ENCODE measurements at regions not wholly inside any gene's neighbourhood (a gene's known extent, or its start where the extent isn't known, plus 50 kb on each side); places are given as distances from the start of the nearest gene placed in this dataset.

GRCh38 chr13:97100821-97101220, 106.5 kb upstream of the OXGR1 start:
- H3K9me3 Mint-ChIP-seq, result peaks cover 0 to 15% (median 9%) of the 10 kb centered on the region in 7 donors

GRCh38 chr13:97101912-97102708, 107.8 kb upstream of the OXGR1 start:
- Mint-ChIP-seq H3K27me3 (peaks cover 4 to 39% (median 37%) of the 10 kb centered on the region in 3 donors), H3K36me3 (no peaks in the 10 kb centered on the region), H3K9me3 (peaks cover 0 to 15% (median 9%) of the 10 kb centered on the region in 7 donors), H3K4me1 (no peaks in the 10 kb centered on the region), H3K4me3 (no peak overlapping the region), H3K27ac (no peak overlapping the region)
- DNase-seq (no peak), ATAC-seq (ENCODE audit: low read depth in 2 of 2) (no peak)

More at GRCh38 chr13:97100821-97101220, 106.5 kb upstream of the OXGR1 start:
- H3K27ac Mint-ChIP-seq, result no peak overlapping the region
- no peaks in the 10 kb centered on the region for H3K36me3 Mint-ChIP-seq
- ATAC-seq (ENCODE audit: low read depth in 2 of 2) (no peak), DNase-seq (no peak)
- H3K4me1 Mint-ChIP-seq, result no peaks in the 10 kb centered on the region
- peaks cover 4 to 39% (median 37%) of the 10 kb centered on the region in 3 donors for H3K27me3 Mint-ChIP-seq
- no peak overlapping the region for H3K4me3 Mint-ChIP-seq

- H3K36me3 Mint-ChIP-seq, result no peaks in the 10 kb centered on the region
- no peak overlapping the region for H3K27ac Mint-ChIP-seq
- DNase-seq, result no peak
- peaks cover 11 to 42% (median 39%) of the 10 kb centered on the region in 3 donors for H3K27me3 Mint-ChIP-seq
- ATAC-seq (ENCODE audit: low read depth in 2 of 2), result no peak
- peaks cover 0 to 3% (median 0%) of the 10 kb centered on the region in 7 donors for H3K9me3 Mint-ChIP-seq
- no peak overlapping the region for H3K4me3 Mint-ChIP-seq
- peaks cover 0 to 6% (median 3%) of the 10 kb centered on the region in 3 donors for H3K4me1 Mint-ChIP-seq
These were observed 112.0 kb upstream of the OXGR1 start for GRCh38 chr13:97106323-97106722.

GRCh38 chr13:97107815-97108529, 113.7 kb upstream of the OXGR1 start:
- no peak for ATAC-seq (ENCODE audit: low read depth in 2 of 2)
- Mint-ChIP-seq H3K4me1 (peaks cover 0 to 6% (median 3%) of the 10 kb centered on the region in 3 donors), H3K4me3 (no peak overlapping the region), H3K36me3 (no peaks in the 10 kb centered on the region), H3K9me3 (peaks cover 0 to 3% (median 0%) of the 10 kb centered on the region in 7 donors), H3K27ac (no peak overlapping the region), H3K27me3 (peaks cover 24 to 30% (median 26%) of the 10 kb centered on the region in 3 donors)
- no peak for DNase-seq

GRCh38 chr13:97108530-97108900, 113.6 kb upstream of the MBNL2 start:
- H3K27me3 Mint-ChIP-seq, result peaks cover 22 to 28% (median 28%) of the 10 kb centered on the region in 3 donors
- DNase-seq (no peak), ATAC-seq (ENCODE audit: low read depth in 2 of 2) (no peak)
- no peak overlapping the region for H3K4me3 Mint-ChIP-seq
- H3K9me3 Mint-ChIP-seq, result peaks cover 0 to 3% (median 0%) of the 10 kb centered on the region in 7 donors
- H3K36me3 Mint-ChIP-seq, result no peaks in the 10 kb centered on the region
- peaks cover 0 to 6% (median 3%) of the 10 kb centered on the region in 3 donors for H3K4me1 Mint-ChIP-seq
- H3K27ac Mint-ChIP-seq, result no peak overlapping the region

GRCh38 chr13:97109256-97109655, 112.9 kb upstream of the MBNL2 start:
- ATAC-seq (ENCODE audit: low read depth in 2 of 2), result no peak
- H3K27ac Mint-ChIP-seq, result no peak overlapping the region
- H3K4me3 Mint-ChIP-seq, result no peak overlapping the region
- no peak for DNase-seq
- H3K36me3 Mint-ChIP-seq, result no peaks in the 10 kb centered on the region
- H3K9me3 Mint-ChIP-seq, result no peaks in the 10 kb centered on the region
- H3K4me1 Mint-ChIP-seq, result peaks cover 0 to 6% (median 3%) of the 10 kb centered on the region in 3 donors
- peaks cover 22 to 32% (median 28%) of the 10 kb centered on the region in 3 donors for H3K27me3 Mint-ChIP-seq

GRCh38 chr13:97109841-97110492, 112.2 kb upstream of the MBNL2 start:
- H3K4me3 Mint-ChIP-seq, result peak overlapping the region in 1 of 8 donors; percentile 64

GRCh38 chr13:97110936-97111335, 111.2 kb upstream of the MBNL2 start:
- DNase-seq (no peak), ATAC-seq (ENCODE audit: low read depth in 2 of 2) (no peak)
- H3K4me1 Mint-ChIP-seq, result peaks cover 0 to 6% (median 3%) of the 10 kb centered on the region in 3 donors
- no peak overlapping the region for H3K4me3 Mint-ChIP-seq
- no peak overlapping the region for H3K27ac Mint-ChIP-seq
- H3K9me3 Mint-ChIP-seq, result no peaks in the 10 kb centered on the region
- peaks cover 28 to 34% (median 28%) of the 10 kb centered on the region in 3 donors for H3K27me3 Mint-ChIP-seq
- H3K36me3 Mint-ChIP-seq, result no peaks in the 10 kb centered on the region

More at GRCh38 chr13:97109841-97110492, 112.2 kb upstream of the MBNL2 start:
- Mint-ChIP-seq H3K27me3 (peaks cover 22 to 30% (median 24%) of the 10 kb centered on the region in 3 donors), H3K4me1 (peaks cover 0 to 6% (median 3%) of the 10 kb centered on the region in 3 donors), H3K36me3 (no peaks in the 10 kb centered on the region), H3K27ac (peak overlapping the region in 1 of 6 donors; percentile 61), H3K9me3 (no peaks in the 10 kb centered on the region)
- DNase-seq (peak; percentile 58), ATAC-seq (ENCODE audit: low read depth in 2 of 2) (peak; percentile 88 to 93)

GRCh38 chr13:97111756-97112155, 110.4 kb upstream of the MBNL2 start:
- Mint-ChIP-seq H3K27me3 (peaks cover 30 to 36% (median 33%) of the 10 kb centered on the region in 3 donors), H3K36me3 (no peaks in the 10 kb centered on the region), H3K27ac (no peak overlapping the region), H3K4me3 (no peak overlapping the region), H3K4me1 (peaks cover 0 to 6% (median 3%) of the 10 kb centered on the region in 3 donors), H3K9me3 (no peaks in the 10 kb centered on the region)
- DNase-seq (no peak), ATAC-seq (ENCODE audit: low read depth in 2 of 2) (no peak)

GRCh38 chr13:97112446-97113152, 109.5 kb upstream of the MBNL2 start:
- Mint-ChIP-seq H3K4me1 (peaks cover 0 to 6% (median 3%) of the 10 kb centered on the region in 3 donors), H3K27ac (no peak overlapping the region), H3K27me3 (peaks cover 30 to 38% (median 34%) of the 10 kb centered on the region in 3 donors), H3K4me3 (no peak overlapping the region), H3K9me3 (no peaks in the 10 kb centered on the region), H3K36me3 (no peaks in the 10 kb centered on the region)
- DNase-seq (no peak), ATAC-seq (ENCODE audit: low read depth in 2 of 2) (no peak)

GRCh38 chr13:97113231-97114001, 108.7 kb upstream of the MBNL2 start:
- Mint-ChIP-seq H3K27me3 (peaks cover 34 to 46% (median 37%) of the 10 kb centered on the region in 3 donors), H3K9me3 (no peaks in the 10 kb centered on the region), H3K4me3 (no peak overlapping the region), H3K27ac (peak overlapping the region in 1 of 6 donors; percentile 71), H3K36me3 (no peaks in the 10 kb centered on the region), H3K4me1 (peaks cover 0 to 6% (median 3%) of the 10 kb centered on the region in 3 donors)
- no peak for ATAC-seq (ENCODE audit: low read depth in 2 of 2)
- no peak for DNase-seq

- Mint-ChIP-seq H3K9me3 (no peaks in the 10 kb centered on the region), H3K4me1 (peaks cover 0 to 5% (median 2%) of the 10 kb centered on the region in 3 donors), H3K27me3 (peaks cover 34 to 48% (median 35%) of the 10 kb centered on the region in 3 donors), H3K36me3 (no peaks in the 10 kb centered on the region), H3K27ac (no peak overlapping the region), H3K4me3 (no peak overlapping the region)
- DNase-seq (no peak), ATAC-seq (ENCODE audit: low read depth in 2 of 2) (no peak)
These were observed 107.5 kb upstream of the MBNL2 start for GRCh38 chr13:97114651-97115050.
